ENCODE measurements at regions not wholly inside any gene's neighbourhood (a gene's known extent, or its start where the extent isn't known, plus 50 kb on each side); places are given as distances from the start of the nearest gene placed in this dataset.

DNA sequence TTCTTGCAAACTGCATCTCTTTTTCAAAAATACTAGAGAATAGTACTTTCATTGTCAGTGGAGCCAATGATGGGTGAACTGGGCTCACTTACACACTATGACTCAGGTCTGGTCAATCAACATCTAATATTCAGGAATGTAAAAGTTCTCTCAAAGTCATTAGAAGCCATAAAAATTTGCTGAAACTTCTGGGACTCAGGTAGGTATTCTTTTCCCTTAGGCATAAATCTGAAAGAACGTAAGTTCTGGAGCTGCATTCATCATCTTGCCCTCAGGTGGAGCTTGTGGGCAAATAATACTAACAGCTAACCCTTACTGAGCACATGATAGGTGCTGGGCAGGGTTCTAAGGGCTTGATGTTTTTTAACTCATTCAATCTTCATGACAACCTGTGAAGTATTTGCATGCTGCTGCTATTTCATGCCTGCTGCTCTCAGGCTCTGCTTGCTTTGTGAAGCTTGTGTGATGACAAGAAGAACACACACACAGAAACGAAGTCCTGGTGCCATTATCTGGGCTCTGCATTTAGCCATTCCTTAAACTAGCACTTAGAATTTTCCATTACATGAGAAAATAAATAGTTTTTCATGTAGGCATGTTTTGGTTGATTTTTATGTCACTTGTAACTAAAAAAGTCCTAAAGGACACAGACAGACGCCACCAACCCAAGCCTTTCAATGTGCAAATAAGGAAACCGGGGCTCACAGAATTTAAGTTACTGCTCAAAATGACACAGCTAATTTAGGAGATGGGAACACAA, 394.2 kb upstream of the LYPLAL1 start:
- H3K36me3 ChIP-seq (ENCODE audit: insufficient read depth, low read length): no peaks in the 10 kb centered on the region
- no peak overlapping the region for H3K4me3 ChIP-seq (ENCODE audit: low read length)
- no peaks in the 10 kb centered on the region for H3K27me3 ChIP-seq (ENCODE audit: insufficient read depth, low read length)
- no peak overlapping the region for H3K27ac ChIP-seq (ENCODE audit: low read depth, low read length)
- WGBS: 81% methylated on average over 4 of the region's 4 CpGs
- H3K9ac ChIP-seq (ENCODE audit: low read depth, low read length): no peak overlapping the region
- peaks cover 6% of the 10 kb centered on the region; the same call in 1 of the 2 replicates for H3K4me1 ChIP-seq (ENCODE audit: insufficient read depth, low read length)
- no peaks in the 10 kb centered on the region for H3K9me3 ChIP-seq (ENCODE audit: insufficient read depth, low read depth, low read length)

DNA sequence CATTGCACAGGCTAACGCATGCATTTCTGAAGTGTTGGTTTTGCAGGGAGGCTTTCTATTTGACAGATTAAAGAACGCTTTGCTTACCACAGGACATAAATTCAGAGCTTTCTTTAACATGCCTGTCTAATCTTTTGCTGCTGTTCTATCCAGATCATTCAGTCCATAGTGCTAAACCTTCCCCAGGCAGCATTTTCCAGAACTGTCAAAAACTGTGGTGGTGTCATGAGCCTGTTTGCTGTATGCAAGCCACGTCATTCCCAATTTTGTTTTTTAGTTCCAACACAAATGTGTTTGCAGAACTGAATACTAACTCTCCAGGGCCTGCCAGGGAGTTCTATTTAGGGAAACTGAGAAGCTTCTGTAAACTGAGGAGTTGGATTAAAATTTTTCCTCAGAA, 390.5 kb upstream of the LYPLAL1 start:
- H3K4me3 ChIP-seq (ENCODE audit: low read length): no peak overlapping the region
- H3K9ac ChIP-seq (ENCODE audit: low read depth, low read length): no peak overlapping the region
- 96% methylated on average over 3 of the region's 3 CpGs for WGBS
- no peak overlapping the region for H3K27ac ChIP-seq (ENCODE audit: low read depth, low read length)
- no peaks in the 10 kb centered on the region for H3K36me3 ChIP-seq (ENCODE audit: insufficient read depth, low read length)
- peaks cover 6% of the 10 kb centered on the region; the same call in 1 of the 2 replicates for H3K4me1 ChIP-seq (ENCODE audit: insufficient read depth, low read length)
- no peaks in the 10 kb centered on the region for H3K9me3 ChIP-seq (ENCODE audit: insufficient read depth, low read depth, low read length)
- no peaks in the 10 kb centered on the region for H3K27me3 ChIP-seq (ENCODE audit: insufficient read depth, low read length)

DNA sequence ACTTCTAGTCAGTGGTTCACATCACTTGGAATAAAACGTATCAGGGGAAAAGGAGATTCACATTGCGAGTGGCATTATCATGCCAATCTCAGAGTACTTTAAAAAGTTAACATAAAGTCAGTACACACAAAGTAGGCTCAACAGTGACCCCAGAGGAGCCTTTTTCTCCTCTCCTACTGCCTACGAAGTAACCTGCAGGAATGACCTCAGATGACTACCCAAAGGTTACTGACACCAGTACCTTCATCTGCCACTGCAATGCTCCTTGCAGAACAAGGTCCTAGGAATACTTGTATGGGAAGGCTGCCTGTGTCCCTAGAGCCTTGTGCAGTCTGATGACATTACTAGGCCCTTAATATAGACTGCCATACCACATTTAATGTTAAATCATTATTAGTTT, 389.8 kb upstream of the LYPLAL1 start:
- Histone ChIP-seq H3K27me3 (ENCODE audit: insufficient read depth, low read length) (no peaks in the 10 kb centered on the region), H3K9me3 (ENCODE audit: insufficient read depth, low read depth, low read length) (no peaks in the 10 kb centered on the region), H3K4me3 (ENCODE audit: low read length) (no peak overlapping the region), H3K9ac (ENCODE audit: low read depth, low read length) (no peak overlapping the region), H3K27ac (ENCODE audit: low read depth, low read length) (no peak overlapping the region), H3K4me1 (ENCODE audit: insufficient read depth, low read length) (peaks cover 6% of the 10 kb centered on the region; the same call in 1 of the 2 replicates), H3K36me3 (ENCODE audit: insufficient read depth, low read length) (no peaks in the 10 kb centered on the region)
- WGBS: 67% methylated on average over 3 of the region's 3 CpGs

DNA sequence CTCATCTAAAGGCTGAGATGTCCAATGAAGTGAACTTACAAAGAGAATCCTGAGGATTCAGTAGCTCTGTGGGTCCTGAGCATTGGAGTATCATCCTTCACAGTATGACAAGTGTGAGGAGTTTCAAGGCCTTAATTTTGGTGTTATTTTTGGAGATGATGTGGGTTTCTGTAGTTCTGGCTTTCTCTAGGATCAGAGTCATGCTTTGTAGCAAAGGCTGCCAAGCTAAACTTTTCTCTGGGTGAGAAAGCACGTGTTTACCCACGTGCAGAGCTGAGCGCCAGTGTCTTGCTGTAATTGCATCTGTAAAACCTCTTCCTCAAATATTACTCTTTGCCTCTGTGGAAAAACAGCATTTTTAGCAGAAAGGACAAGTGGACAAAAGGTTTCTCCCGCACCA, 387.8 kb upstream of the LYPLAL1 start:
- Histone ChIP-seq H3K36me3 (ENCODE audit: insufficient read depth, low read length) (no peaks in the 10 kb centered on the region), H3K9ac (ENCODE audit: low read depth, low read length) (no peak overlapping the region), H3K9me3 (ENCODE audit: insufficient read depth, low read depth, low read length) (no peaks in the 10 kb centered on the region), H3K4me1 (ENCODE audit: insufficient read depth, low read length) (peaks cover 6% of the 10 kb centered on the region; the same call in 1 of the 2 replicates), H3K27ac (ENCODE audit: low read depth, low read length) (no peak overlapping the region), H3K4me3 (ENCODE audit: low read length) (no peak overlapping the region), H3K27me3 (ENCODE audit: insufficient read depth, low read length) (no peaks in the 10 kb centered on the region)
- WGBS: 89% methylated on average over 4 of the region's 4 CpGs

DNA sequence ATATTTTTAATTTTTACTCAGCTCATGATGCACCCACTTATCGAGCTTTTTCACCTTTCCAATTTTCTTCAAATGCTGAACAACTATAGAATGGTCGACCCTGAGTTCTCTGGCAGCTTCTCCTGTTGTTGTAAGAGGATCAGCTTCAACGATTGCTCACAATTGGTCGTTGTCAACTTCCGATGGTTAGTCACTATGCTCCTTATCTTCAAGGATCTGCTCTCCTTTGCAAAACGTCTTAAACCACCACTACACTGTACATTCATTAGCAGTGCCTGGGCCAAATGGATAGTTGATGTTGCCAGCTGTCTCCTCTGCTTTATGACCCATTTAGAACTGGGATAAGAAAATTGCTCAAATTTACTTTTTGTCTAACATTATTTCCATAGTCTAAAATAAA, 385.9 kb upstream of the LYPLAL1 start:
- Histone ChIP-seq H3K27ac (ENCODE audit: low read depth, low read length) (no peak overlapping the region), H3K27me3 (ENCODE audit: insufficient read depth, low read length) (no peaks in the 10 kb centered on the region), H3K4me3 (ENCODE audit: low read length) (no peak overlapping the region), H3K36me3 (ENCODE audit: insufficient read depth, low read length) (no peaks in the 10 kb centered on the region), H3K9ac (ENCODE audit: low read depth, low read length) (no peak overlapping the region), H3K9me3 (ENCODE audit: insufficient read depth, low read depth, low read length) (no peaks in the 10 kb centered on the region), H3K4me1 (ENCODE audit: insufficient read depth, low read length) (peaks cover 6% of the 10 kb centered on the region; the same call in 1 of the 2 replicates)
- 92% methylated on average over 6 of the region's 6 CpGs for WGBS

DNA sequence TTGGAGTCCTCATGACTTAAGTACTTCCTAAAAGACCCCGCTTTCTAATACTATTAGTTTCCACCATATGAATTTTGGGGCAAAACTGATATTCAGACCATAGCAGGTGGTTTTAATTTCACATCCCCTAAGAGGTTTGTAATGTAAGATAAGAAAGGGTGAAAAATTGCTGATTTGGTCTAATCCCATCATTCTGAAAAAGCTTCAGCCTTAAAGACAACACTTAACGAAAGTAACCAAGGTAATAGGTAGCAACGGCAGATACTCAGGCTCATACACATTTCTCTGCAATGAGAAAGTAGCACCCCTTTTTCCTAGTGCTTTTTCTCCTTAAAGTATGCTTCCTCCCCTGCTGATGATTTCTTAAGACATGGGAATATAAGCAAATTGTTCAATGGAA, 376.9 kb upstream of the LYPLAL1 start:
- H3K36me3 ChIP-seq (ENCODE audit: insufficient read depth, low read length): no peaks in the 10 kb centered on the region
- no peak overlapping the region for H3K4me3 ChIP-seq (ENCODE audit: low read length)
- H3K27ac ChIP-seq (ENCODE audit: low read depth, low read length): no peak overlapping the region

DNA sequence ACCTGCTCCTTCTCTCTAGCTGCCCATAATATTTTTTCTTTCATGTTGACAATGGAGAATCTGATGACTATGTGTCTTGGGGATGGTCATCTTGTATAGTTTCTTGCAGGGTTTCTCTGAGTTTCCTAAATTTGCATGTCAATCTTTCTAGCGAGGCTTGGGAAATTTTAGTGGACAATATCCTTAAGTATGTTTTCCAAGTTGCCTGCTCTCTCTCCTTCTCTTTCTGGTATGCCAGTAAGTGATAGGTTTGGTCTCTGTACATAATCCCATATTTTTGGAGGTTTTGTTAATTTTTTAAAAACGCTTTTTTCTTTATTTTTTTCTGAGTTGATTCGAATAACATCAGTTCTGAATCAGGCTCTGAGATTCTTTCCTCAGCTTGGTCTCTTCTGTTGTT, 370.9 kb upstream of the LYPLAL1 start:
- Histone ChIP-seq H3K27ac (ENCODE audit: low read depth, low read length) (no peak overlapping the region), H3K4me3 (ENCODE audit: low read length) (no peak overlapping the region), H3K9ac (ENCODE audit: low read depth, low read length) (no peak overlapping the region), H3K36me3 (ENCODE audit: insufficient read depth, low read length) (no peaks in the 10 kb centered on the region), H3K4me1 (ENCODE audit: insufficient read depth, low read length) (no peaks in the 10 kb centered on the region; the same call in 1 of the 2 replicates), H3K27me3 (ENCODE audit: insufficient read depth, low read length) (no peaks in the 10 kb centered on the region), H3K9me3 (ENCODE audit: insufficient read depth, low read depth, low read length) (no peaks in the 10 kb centered on the region)
- WGBS: 96% methylated on average over 3 of the region's 3 CpGs

More for the DNA sequence above, 376.9 kb upstream of the LYPLAL1 start:
- Histone ChIP-seq H3K9me3 (ENCODE audit: insufficient read depth, low read depth, low read length) (no peaks in the 10 kb centered on the region), H3K4me1 (ENCODE audit: insufficient read depth, low read length) (no peaks in the 10 kb centered on the region), H3K9ac (ENCODE audit: low read depth, low read length) (no peak overlapping the region), H3K27me3 (ENCODE audit: insufficient read depth, low read length) (no peaks in the 10 kb centered on the region)
- 99% methylated on average over 3 of the region's 3 CpGs for WGBS

DNA sequence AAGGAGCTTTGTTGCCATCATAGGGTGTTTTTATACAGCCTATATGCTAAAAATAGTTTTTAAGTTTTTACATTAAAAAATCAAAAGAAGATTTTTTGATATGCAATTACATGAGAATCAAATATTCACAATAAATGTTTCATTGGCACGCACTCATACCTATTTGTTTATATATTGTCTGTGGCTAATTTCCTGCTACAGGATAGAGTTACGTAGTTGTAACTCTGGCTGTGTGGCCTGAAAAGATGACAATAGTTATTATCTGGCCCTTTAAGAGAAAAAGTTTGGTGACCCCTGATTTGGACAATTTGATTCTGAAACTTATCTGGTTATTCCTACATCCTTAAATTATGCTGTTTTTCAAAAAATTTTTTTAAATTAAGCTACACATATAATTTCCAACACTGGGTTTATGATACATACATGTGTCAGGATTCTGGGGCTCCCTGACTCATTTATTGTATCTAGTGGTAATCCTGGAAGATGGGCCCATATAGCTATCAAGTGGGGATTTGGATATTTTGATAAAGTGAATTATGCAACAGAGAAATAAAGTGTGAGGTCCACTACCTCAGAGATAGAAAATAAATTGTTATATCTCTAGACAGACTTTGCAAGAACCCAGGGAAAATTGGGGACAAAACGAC, 370.2 kb upstream of the LYPLAL1 start:
- WGBS: 91% methylated on average over 3 of the region's 3 CpGs
- Histone ChIP-seq H3K27me3 (ENCODE audit: insufficient read depth, low read length) (no peaks in the 10 kb centered on the region), H3K9me3 (ENCODE audit: insufficient read depth, low read depth, low read length) (no peaks in the 10 kb centered on the region), H3K4me1 (ENCODE audit: insufficient read depth, low read length) (no peaks in the 10 kb centered on the region; the same call in 1 of the 2 replicates), H3K27ac (ENCODE audit: low read depth, low read length) (no peak overlapping the region), H3K4me3 (ENCODE audit: low read length) (no peak overlapping the region), H3K9ac (ENCODE audit: low read depth, low read length) (no peak overlapping the region), H3K36me3 (ENCODE audit: insufficient read depth, low read length) (no peaks in the 10 kb centered on the region)

DNA sequence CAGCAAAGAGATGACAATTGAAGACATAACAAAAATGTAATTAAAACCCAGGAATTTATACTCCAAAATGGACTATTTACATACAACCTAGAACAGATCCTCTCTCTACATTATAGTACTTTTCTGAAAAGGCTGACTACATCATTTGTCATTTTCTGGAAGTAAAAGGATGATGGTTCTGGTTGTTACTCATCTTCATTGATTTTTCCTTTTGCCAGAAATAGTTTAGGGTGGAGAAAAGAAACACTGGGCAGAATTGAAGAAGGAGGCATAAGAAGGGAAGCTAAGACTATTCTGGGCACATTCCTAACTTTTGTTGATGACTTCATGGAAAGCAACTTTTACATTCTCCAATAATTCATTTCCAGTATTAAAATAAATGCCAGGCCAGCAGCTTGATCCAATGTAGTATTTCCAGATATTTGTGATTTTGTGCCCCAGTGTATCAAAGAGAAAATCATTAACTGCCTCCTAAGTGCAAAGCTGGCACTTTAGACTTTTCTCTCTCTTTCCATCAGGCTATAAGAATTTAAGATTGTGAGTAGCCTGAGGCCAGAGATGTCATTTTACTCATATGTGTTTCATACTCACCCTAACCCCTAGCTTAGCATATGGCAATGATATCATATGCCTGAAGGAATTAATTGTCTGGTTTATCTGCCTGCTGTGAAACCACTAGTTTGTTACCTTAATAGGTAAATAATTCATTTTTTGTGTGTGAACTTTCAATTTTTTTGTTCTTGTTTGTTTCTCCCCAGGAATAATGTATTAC, 369.5 kb upstream of the LYPLAL1 start:
- no peak overlapping the region for H3K9ac ChIP-seq (ENCODE audit: low read depth, low read length)
- no peaks in the 10 kb centered on the region for H3K9me3 ChIP-seq (ENCODE audit: insufficient read depth, low read depth, low read length)
- no peaks in the 10 kb centered on the region for H3K36me3 ChIP-seq (ENCODE audit: insufficient read depth, low read length)
- no peak overlapping the region for H3K4me3 ChIP-seq (ENCODE audit: low read length)
- no peaks in the 10 kb centered on the region; the same call in 1 of the 2 replicates for H3K4me1 ChIP-seq (ENCODE audit: insufficient read depth, low read length)
- H3K27me3 ChIP-seq (ENCODE audit: insufficient read depth, low read length): no peaks in the 10 kb centered on the region
- H3K27ac ChIP-seq (ENCODE audit: low read depth, low read length): no peak overlapping the region

DNA sequence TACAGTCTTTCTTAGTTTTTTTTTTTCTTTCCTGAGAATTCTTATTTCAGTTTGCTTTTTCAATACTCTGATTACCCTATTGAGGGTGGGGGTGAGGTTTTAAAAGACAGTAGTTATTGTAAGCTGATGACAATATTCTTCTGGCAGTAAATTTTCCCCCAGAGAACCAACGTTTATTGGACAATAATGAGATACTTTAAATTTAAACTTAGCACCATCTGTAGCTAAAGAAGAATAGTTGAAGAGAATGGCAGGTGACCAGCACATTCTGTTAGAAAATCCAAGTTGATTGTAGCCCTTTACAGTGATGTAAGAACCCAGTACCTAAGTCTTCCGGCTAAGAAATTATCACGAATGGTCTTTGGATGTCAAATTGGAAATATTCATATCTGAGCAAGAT, 364.6 kb upstream of the LYPLAL1 start:
- 0 out of 2 replicates have a peak, but pooled peaks cover 4% of the 10 kb centered on the region for H3K4me1 ChIP-seq (ENCODE audit: insufficient read depth, low read length)
- H3K9ac ChIP-seq (ENCODE audit: low read depth, low read length): no peak overlapping the region
- H3K27ac ChIP-seq (ENCODE audit: low read depth, low read length): no peak overlapping the region
- no peak overlapping the region for H3K4me3 ChIP-seq (ENCODE audit: low read length)
- WGBS: 100% methylated on average over 2 of the region's 3 CpGs
- H3K36me3 ChIP-seq (ENCODE audit: insufficient read depth, low read length): no peaks in the 10 kb centered on the region
- H3K9me3 ChIP-seq (ENCODE audit: insufficient read depth, low read depth, low read length): no peaks in the 10 kb centered on the region
- no peaks in the 10 kb centered on the region for H3K27me3 ChIP-seq (ENCODE audit: insufficient read depth, low read length)

DNA sequence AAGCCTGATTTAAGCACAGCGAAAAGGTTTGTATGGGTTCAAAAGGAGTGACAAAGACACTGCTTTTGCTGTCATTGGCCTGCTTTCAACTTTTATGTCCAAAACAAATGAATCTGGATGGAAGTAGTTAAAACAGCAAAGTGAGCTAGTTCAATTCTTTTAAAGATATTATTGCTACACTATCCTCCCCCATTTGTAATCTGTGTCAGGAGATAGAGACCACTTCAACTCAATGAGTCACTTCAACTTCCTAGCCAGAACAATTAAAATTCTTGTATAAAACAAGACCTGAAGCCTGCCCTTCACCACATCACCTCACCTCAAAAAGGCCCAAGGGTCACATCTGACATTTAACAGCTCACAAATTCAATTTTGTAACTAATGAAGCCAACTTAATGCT, 364.1 kb upstream of the LYPLAL1 start:
- H3K4me3 ChIP-seq (ENCODE audit: low read length): no peak overlapping the region
- H3K9ac ChIP-seq (ENCODE audit: low read depth, low read length): no peak overlapping the region
- 100% methylated on average over 1 of the region's 1 CpG for WGBS
- no peak overlapping the region for H3K27ac ChIP-seq (ENCODE audit: low read depth, low read length)
- no peaks in the 10 kb centered on the region for H3K27me3 ChIP-seq (ENCODE audit: insufficient read depth, low read length)
- H3K9me3 ChIP-seq (ENCODE audit: insufficient read depth, low read depth, low read length): no peaks in the 10 kb centered on the region
- H3K36me3 ChIP-seq (ENCODE audit: insufficient read depth, low read length): no peaks in the 10 kb centered on the region
- 0 out of 2 replicates have a peak, but pooled peaks cover 4% of the 10 kb centered on the region for H3K4me1 ChIP-seq (ENCODE audit: insufficient read depth, low read length)

Data from HUES64 (cell line).